GM19025 (cell line): ENCODE measurements at regions not wholly inside any gene's neighbourhood (a gene's known extent, or its start where the extent isn't known, plus 50 kb on each side); places are given as distances from the start of the nearest gene placed in this dataset.
"Not testable (repeated sequence)": the region's sequence is repeated elsewhere in the genome, so short reads cannot be mapped to it uniquely, and the experiment has no call there.

Experiments used
- ATAC-seq: cut with Tn5 transposase; IDR thresholded peaks from one replicate; pipeline ENCODE4 v1.9.1; 2021; ENCODE audit warnings: mild to moderate bottlenecking, low read depth, moderate library complexity; ENCODE audit not compliant: unreplicated experiment

GRCh38 chr13:111630406-111630805 is 310.0 kb downstream of the TEX29 start:
- ATAC-seq = no peak

GRCh38 chr13:111631271-111631670 is 310.8 kb downstream of the TEX29 start:
- ATAC-seq = not testable (repeated sequence)

GRCh38 chr13:111632906-111633305 is 312.5 kb downstream of the TEX29 start:
- no peak for ATAC-seq

GRCh38 chr13:111633401-111633800 is 313.0 kb downstream of the TEX29 start:
- no peak for ATAC-seq

- ATAC-seq = no peak
These were observed 314.0 kb downstream of the TEX29 start for GRCh38 chr13:111634410-111634809.

GRCh38 chr13:111636271-111636670 is 315.8 kb downstream of the TEX29 start:
- ATAC-seq = no peak

- ATAC-seq = no peak
These were observed 316.4 kb downstream of the TEX29 start for GRCh38 chr13:111636804-111637203.

GRCh38 chr13:111637365-111637764 is 316.9 kb downstream of the TEX29 start:
- ATAC-seq = no peak

- ATAC-seq = no peak
These were observed 317.8 kb downstream of the TEX29 start for GRCh38 chr13:111638233-111638632.

- ATAC-seq = no peak
These were observed 318.8 kb downstream of the TEX29 start for GRCh38 chr13:111639196-111639705.

GRCh38 chr13:111640006-111640405 is 319.6 kb downstream of the TEX29 start:
- ATAC-seq = no peak

- no peak for ATAC-seq
These were observed 320.0 kb downstream of the TEX29 start for GRCh38 chr13:111640476-111640875.

- ATAC-seq = no peak
These were observed 321.8 kb downstream of the TEX29 start for GRCh38 chr13:111642156-111642767.

- ATAC-seq = no peak
These were observed 324.3 kb downstream of the TEX29 start for GRCh38 chr13:111644750-111645149.

- no peak for ATAC-seq
These were observed 324.8 kb downstream of the TEX29 start for GRCh38 chr13:111645198-111645597.

GRCh38 chr13:111645598-111646455 is 325.4 kb downstream of the TEX29 start:
- ATAC-seq = no peak

GRCh38 chr13:111646456-111646855 is 326.0 kb downstream of the TEX29 start:
- ATAC-seq = no peak

GRCh38 chr13:111648885-111649284 is 328.4 kb downstream of the TEX29 start:
- no peak for ATAC-seq

- ATAC-seq = no peak
These were observed 330.2 kb downstream of the TEX29 start for GRCh38 chr13:111650626-111651025.

- no peak for ATAC-seq
These were observed 332.2 kb downstream of the TEX29 start for GRCh38 chr13:111652676-111653075.

GRCh38 chr13:111654531-111654930 is 334.1 kb downstream of the TEX29 start:
- no peak for ATAC-seq

- ATAC-seq = no peak
These were observed 336.0 kb downstream of the TEX29 start for GRCh38 chr13:111656439-111656838.
